Suprapubic skin (tissue), 4 donors: ENCODE measurements at regions not wholly inside any gene's neighbourhood (a gene's known extent, or its start where the extent isn't known, plus 50 kb on each side); places are given as distances from the start of the nearest gene placed in this dataset.

Source experiments
- DNase-seq, 2 donors: peaks; one replicate each; pipeline ENCODE4 v3.0.0-alpha.2; 2019; ENCODE audit warnings: low spot score in 2 of 2
- H3K27ac ChIP-seq: fragments of 200-600 bp; sonication (generic); one replicate; pipeline ENCODE4 v1.5.1; 2019
- H3K27me3 ChIP-seq: fragments of 200-600 bp; sonication (generic); one replicate; pipeline ENCODE4 v1.5.1; 2019
- H3K36me3 ChIP-seq: fragments of 200-600 bp; sonication (generic); one replicate; pipeline ENCODE4 v1.5.1; 2019
- H3K4me1 ChIP-seq: fragments of 200-600 bp; sonication (generic); one replicate; pipeline ENCODE4 v1.5.1; 2019
- H3K4me3 ChIP-seq: fragments of 200-600 bp; sonication (generic); one replicate; pipeline ENCODE4 v1.5.1; 2019; ENCODE audit warnings: mild to moderate bottlenecking
- H3K9me3 ChIP-seq: fragments of 200-600 bp; sonication (generic); one replicate; pipeline ENCODE4 v1.5.1; 2019
- EP300 ChIP-seq: sonication (generic); formaldehyde crosslinking; IDR thresholded peaks from one replicate; pipeline ENCODE4 v1.6.1; 2017; ENCODE audit warnings: antibody characterized with exemption
- POLR2A ChIP-seq, 2 donors: fragments of 450-650 bp; IDR thresholded peaks; one replicate each; pipeline ENCODE4 v1.6.1; 2017; ENCODE audit warnings: antibody characterized with exemption in 2 of 2, mild to moderate bottlenecking in 2 of 2, moderate library complexity in 2 of 2
- POLR2AphosphoS5 ChIP-seq, 3 donors: sonication (generic); formaldehyde crosslinking; IDR thresholded peaks; one replicate each; pipeline ENCODE4 v1.6.1; 2017; ENCODE audit warnings: antibody characterized with exemption in 3 of 3
- WGBS: methylation state at CpG from one replicate; pipeline ENCODE4 v1.1.5; 2018; 5-methylcytosine and 5-hydroxymethylcytosine counted together
- TF ChIP-seq, protein P1 (sequence below), 2 donors: fragments of 200-600 bp in 1 of 2; fragments of 450-650 bp in 1 of 2; sonication (generic) in 1 of 2; IDR thresholded peaks; one replicate each; pipeline ENCODE4 v1.5.1; 2016 to 2019; ENCODE audit warnings: antibody characterized with exemption in 2 of 2, mild to moderate bottlenecking in 1 of 2, moderate library complexity in 1 of 2

DNA sequence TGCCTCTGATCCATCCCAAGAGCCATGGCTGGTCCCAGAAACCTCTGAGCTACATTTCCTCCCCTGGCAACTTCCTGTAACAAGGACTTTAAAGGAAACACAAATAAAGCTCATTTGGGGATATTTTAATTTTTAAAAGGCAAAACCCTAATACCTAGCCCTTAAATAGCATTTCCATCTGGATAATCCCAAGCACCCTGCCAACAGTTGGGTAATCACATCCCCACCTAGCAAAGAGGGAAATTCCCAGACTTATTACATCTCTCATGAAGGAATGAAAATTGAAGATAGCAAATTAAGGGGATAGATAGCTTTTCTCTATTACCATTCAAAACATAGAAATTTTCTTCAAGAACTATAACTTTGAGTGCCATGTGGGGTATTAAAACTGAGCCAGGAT is 213.7 kb upstream of the BMP4 start:
- Histone ChIP-seq H3K9me3 (no peaks in the 10 kb centered on the region), H3K27ac (no peak overlapping the region), H3K4me1 (peaks cover 49% of the 10 kb centered on the region), H3K4me3 (no peak overlapping the region), H3K27me3 (no peaks in the 10 kb centered on the region), H3K36me3 (no peaks in the 10 kb centered on the region)
- DNase-seq = no peak
- no peak for TF ChIP-seq EP300
- no peak for TF ChIP-seq POLR2AphosphoS5 (IDR thresholded peaks at IDR 0.05)
- TF ChIP-seq POLR2A (IDR thresholded peaks at IDR 0.05) = no peak
- TF ChIP-seq, protein P1, sequence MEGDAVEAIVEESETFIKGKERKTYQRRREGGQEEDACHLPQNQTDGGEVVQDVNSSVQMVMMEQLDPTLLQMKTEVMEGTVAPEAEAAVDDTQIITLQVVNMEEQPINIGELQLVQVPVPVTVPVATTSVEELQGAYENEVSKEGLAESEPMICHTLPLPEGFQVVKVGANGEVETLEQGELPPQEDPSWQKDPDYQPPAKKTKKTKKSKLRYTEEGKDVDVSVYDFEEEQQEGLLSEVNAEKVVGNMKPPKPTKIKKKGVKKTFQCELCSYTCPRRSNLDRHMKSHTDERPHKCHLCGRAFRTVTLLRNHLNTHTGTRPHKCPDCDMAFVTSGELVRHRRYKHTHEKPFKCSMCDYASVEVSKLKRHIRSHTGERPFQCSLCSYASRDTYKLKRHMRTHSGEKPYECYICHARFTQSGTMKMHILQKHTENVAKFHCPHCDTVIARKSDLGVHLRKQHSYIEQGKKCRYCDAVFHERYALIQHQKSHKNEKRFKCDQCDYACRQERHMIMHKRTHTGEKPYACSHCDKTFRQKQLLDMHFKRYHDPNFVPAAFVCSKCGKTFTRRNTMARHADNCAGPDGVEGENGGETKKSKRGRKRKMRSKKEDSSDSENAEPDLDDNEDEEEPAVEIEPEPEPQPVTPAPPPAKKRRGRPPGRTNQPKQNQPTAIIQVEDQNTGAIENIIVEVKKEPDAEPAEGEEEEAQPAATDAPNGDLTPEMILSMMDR (IDR thresholded peaks at IDR 0.05) = no peak

DNA sequence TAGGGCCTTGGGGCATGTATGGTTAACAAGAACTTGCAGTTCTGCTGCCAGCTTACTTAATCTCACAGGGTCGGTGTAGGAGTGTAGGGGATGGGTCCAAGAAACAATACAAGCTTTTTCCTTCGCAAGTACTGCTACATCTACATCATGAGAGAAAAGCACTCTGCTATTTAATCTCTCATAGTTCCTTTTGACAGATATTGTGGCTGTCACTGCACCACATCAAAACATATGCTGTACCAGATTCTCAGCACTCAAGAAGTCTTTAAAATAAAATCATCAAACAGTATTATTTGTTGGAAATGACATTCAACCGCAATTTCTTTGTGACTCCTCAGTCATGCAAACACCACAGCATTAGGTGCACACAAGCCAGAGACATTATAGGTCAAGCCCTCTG is 215.5 kb upstream of the BMP4 start:
- TF ChIP-seq, protein P1 (IDR thresholded peaks at IDR 0.05) = no peak
- TF ChIP-seq POLR2AphosphoS5 (IDR thresholded peaks at IDR 0.05) (no peak), POLR2A (IDR thresholded peaks at IDR 0.05) (no peak), EP300 (no peak)
- no peak overlapping the region for H3K4me3 ChIP-seq
- no peaks in the 10 kb centered on the region for H3K9me3 ChIP-seq
- H3K4me1 ChIP-seq = peaks cover 49% of the 10 kb centered on the region
- H3K27ac ChIP-seq = no peak overlapping the region
- H3K27me3 ChIP-seq = peaks cover 3% of the 10 kb centered on the region
- WGBS = 58% methylated on average over 3 of the region's 3 CpGs
- no peaks in the 10 kb centered on the region for H3K36me3 ChIP-seq
- DNase-seq = no peak

DNA sequence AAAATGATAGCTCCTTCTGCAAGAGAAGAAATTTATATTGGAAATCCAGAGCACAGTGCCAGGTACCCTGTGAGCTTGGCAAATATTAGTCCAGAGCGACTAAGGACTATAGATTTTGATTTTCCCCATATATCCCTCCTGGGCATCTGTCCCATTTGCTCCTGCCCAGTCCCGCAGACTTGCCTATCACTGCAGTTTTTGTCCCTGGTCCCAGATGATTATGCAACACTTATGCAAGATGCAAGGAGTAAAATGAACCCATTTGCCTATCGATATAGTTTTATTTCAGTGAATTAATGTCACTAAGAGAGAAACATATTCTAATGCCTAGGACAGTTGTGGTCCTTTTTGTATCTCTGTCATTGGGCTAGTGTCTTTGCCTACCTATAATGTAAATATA is 215.9 kb upstream of the BMP4 start:
- no peak for DNase-seq
- Histone ChIP-seq H3K4me3 (no peak overlapping the region), H3K27me3 (peaks cover 3% of the 10 kb centered on the region), H3K36me3 (no peaks in the 10 kb centered on the region), H3K27ac (no peak overlapping the region), H3K9me3 (no peaks in the 10 kb centered on the region), H3K4me1 (peaks cover 49% of the 10 kb centered on the region)
- TF ChIP-seq POLR2A (IDR thresholded peaks at IDR 0.05) = no peak
- TF ChIP-seq, protein P1 (IDR thresholded peaks at IDR 0.05) = no peak
- TF ChIP-seq EP300 = no peak
- no peak for TF ChIP-seq POLR2AphosphoS5 (IDR thresholded peaks at IDR 0.05)
- WGBS = 36% methylated on average over 3 of the region's 3 CpGs

DNA sequence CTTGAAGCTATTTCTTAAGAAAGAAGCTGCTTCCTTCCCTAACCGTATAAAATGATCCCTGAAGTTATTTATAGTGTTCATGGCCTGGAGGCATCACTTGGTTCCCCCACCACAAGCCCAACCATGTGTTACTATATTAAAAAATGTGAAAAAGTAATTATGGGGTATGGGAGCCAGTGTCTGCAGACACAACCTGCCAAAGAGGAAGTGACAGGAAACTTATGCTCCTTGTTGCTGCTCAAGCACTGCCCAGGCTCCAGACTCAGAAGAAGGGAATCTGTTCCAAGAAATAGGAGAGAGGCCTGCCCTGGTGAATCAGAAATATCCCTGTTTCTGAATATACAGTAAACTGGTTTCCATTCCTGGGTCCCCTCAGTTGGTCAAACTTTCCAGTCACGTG is 217.2 kb upstream of the BMP4 start:
- no peaks in the 10 kb centered on the region for H3K9me3 ChIP-seq
- no peak overlapping the region for H3K4me3 ChIP-seq
- peaks cover 3% of the 10 kb centered on the region for H3K27me3 ChIP-seq
- H3K36me3 ChIP-seq = no peaks in the 10 kb centered on the region
- H3K27ac ChIP-seq = no peak overlapping the region
- no peak for DNase-seq
- H3K4me1 ChIP-seq = peaks cover 46% of the 10 kb centered on the region
- no peak for TF ChIP-seq POLR2AphosphoS5 (IDR thresholded peaks at IDR 0.05)
- no peak for TF ChIP-seq EP300
- TF ChIP-seq, protein P1 (IDR thresholded peaks at IDR 0.05) = no peak
- TF ChIP-seq POLR2A (IDR thresholded peaks at IDR 0.05) = no peak
- WGBS = 44% methylated on average over 2 of the region's 2 CpGs

DNA sequence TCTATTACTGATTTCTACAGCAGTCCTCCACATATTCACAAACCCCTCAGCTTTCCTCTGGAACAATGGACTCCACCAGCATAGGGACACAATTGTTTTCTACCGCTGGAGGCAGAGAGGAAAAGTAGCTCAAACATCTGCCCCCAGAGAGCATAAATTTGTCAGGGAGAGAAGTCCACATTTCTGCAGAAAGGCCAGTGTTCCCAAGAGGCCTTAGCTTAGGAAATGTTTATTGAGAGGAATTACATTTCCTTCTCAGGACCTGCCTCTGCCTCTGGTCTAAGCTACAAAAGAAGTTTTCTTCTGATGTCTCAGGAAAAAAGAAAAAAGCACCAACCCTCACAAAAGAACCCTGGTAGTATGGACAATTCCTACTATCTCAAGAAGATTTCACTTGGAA is 217.8 kb upstream of the BMP4 start:
- H3K9me3 ChIP-seq = no peaks in the 10 kb centered on the region
- no peak overlapping the region for H3K27ac ChIP-seq
- no peak for TF ChIP-seq EP300
- TF ChIP-seq POLR2AphosphoS5 (IDR thresholded peaks at IDR 0.05) = no peak
- TF ChIP-seq, protein P1 (IDR thresholded peaks at IDR 0.05) = no peak
- no peak for TF ChIP-seq POLR2A (IDR thresholded peaks at IDR 0.05)
- H3K4me1 ChIP-seq = peaks cover 39% of the 10 kb centered on the region
- H3K27me3 ChIP-seq = peaks cover 3% of the 10 kb centered on the region
- H3K36me3 ChIP-seq = no peaks in the 10 kb centered on the region
- H3K4me3 ChIP-seq = no peak overlapping the region
- DNase-seq = no peak
- 61% methylated on average over 1 of the region's 1 CpG for WGBS
